ENCODE measurements at regions not wholly inside any gene's neighbourhood (a gene's known extent, or its start where the extent isn't known, plus 50 kb on each side); places are given as distances from the start of the nearest gene placed in this dataset.
"Not testable (repeated sequence)": the region's sequence is repeated elsewhere in the genome, so short reads cannot be mapped to it uniquely, and the experiment has no call there.

GRCh38 chr6:149246691-149247384, 70.7 kb upstream of the TAB2 start:
- FAIRE-seq (no peak), DNase-seq (no peak), ATAC-seq (peak in 2 of 4 donors; percentile 32 to 70)
- Histone ChIP-seq H3K36me3 (no peaks in the 10 kb centered on the region), H3K4me1 (no peaks in the 10 kb centered on the region), H3K27me3 (no peaks in the 10 kb centered on the region), H3K27ac (no peak overlapping the region), H3K9me3 (no peaks in the 10 kb centered on the region), H3K4me3 (no peak overlapping the region)
- intact Hi-C loops (cut with DNase I), result no loop called here
- WGBS, 2 donors, result 80 to 89% methylated on average over 13 of the region's 13 CpGs
- no peak for TF ChIP-seq CTCF (IDR thresholded peaks at IDR 0.05)

- ATAC-seq (no peak), FAIRE-seq (no peak), DNase-seq (no peak)
- no peak overlapping the region for H3K27ac ChIP-seq
- H3K27me3 ChIP-seq, result no peaks in the 10 kb centered on the region
- intact Hi-C loops (cut with DNase I), result no loop called here
- WGBS, 2 donors, result 87 to 91% methylated on average over 6 of the region's 6 CpGs
- H3K9me3 ChIP-seq, result no peaks in the 10 kb centered on the region
- no peak overlapping the region for H3K4me3 ChIP-seq
- H3K36me3 ChIP-seq, result no peaks in the 10 kb centered on the region
- no peaks in the 10 kb centered on the region for H3K4me1 ChIP-seq
- TF ChIP-seq CTCF (IDR thresholded peaks at IDR 0.05), result no peak
Measured at GRCh38 chr6:149247385-149247763, 70.1 kb upstream of the TAB2 start.

- 96 to 98% methylated on average over 5 of the region's 5 CpGs for WGBS, 2 donors
- H3K9me3 ChIP-seq; ATAC-seq; DNase-seq; H3K27ac ChIP-seq; H3K4me1 ChIP-seq; H3K4me3 ChIP-seq; FAIRE-seq; H3K36me3 ChIP-seq; intact Hi-C loops (cut with DNase I); H3K27me3 ChIP-seq: not testable (repeated sequence)
Measured at GRCh38 chr6:149248263-149248662, 69.2 kb upstream of the TAB2 start.

GRCh38 chr6:149248693-149249369, 68.7 kb upstream of the TAB2 start:
- Histone ChIP-seq H3K27ac (no peak overlapping the region), H3K4me1 (no peaks in the 10 kb centered on the region), H3K4me3 (no peak overlapping the region), H3K27me3 (no peaks in the 10 kb centered on the region), H3K9me3 (no peaks in the 10 kb centered on the region), H3K36me3 (no peaks in the 10 kb centered on the region)
- TF ChIP-seq CTCF (IDR thresholded peaks at IDR 0.05), result no peak
- no peak for DNase-seq
- no peak for FAIRE-seq
- intact Hi-C loops (cut with DNase I), result no loop called here
- peak in 2 of 4 donors; percentile 34 to 63 for ATAC-seq
- WGBS, 2 donors, result 79 to 80% methylated on average over 4 of the region's 4 CpGs

- Histone ChIP-seq H3K27me3 (no peaks in the 10 kb centered on the region), H3K4me3 (no peak overlapping the region), H3K27ac (no peak overlapping the region), H3K4me1 (no peaks in the 10 kb centered on the region), H3K36me3 (no peaks in the 10 kb centered on the region), H3K9me3 (no peaks in the 10 kb centered on the region)
- no peak for TF ChIP-seq CTCF (IDR thresholded peaks at IDR 0.05)
- intact Hi-C loops (cut with DNase I), result no loop called here
- ATAC-seq (no peak), FAIRE-seq (no peak), DNase-seq (no peak)
- 93 to 97% methylated on average over 6 of the region's 6 CpGs for WGBS, 2 donors
Measured at GRCh38 chr6:149249370-149250357, 67.8 kb upstream of the TAB2 start.

All from pancreas (tissue), 10 donors.